IMR-90 (cell line): ENCODE measurements at regions not wholly inside any gene's neighbourhood (a gene's known extent, or its start where the extent isn't known, plus 50 kb on each side); places are given as distances from the start of the nearest gene placed in this dataset.

Experiments used
- ATAC-seq: fragments of 200-7000 bp; cut with Tn5 transposase; 2 replicates; pipeline ENCODE4 v1.9.1; 2020; ENCODE audit warnings: low read depth, mild to moderate bottlenecking, moderate library complexity
- BruUV-seq: library from RNA; stranded (reverse); fragments of 400-500 nt; replicated peaks from 2 replicates; lab custom pipeline; 2021; lab: Mats Ljungman, UMichigan
- CTCF ChIA-PET: fragments of 300-600 bp; formaldehyde crosslinking; extraction: SDS; loops from one replicate; lab custom pipeline; 2021; ENCODE audit warnings: antibody characterized with exemption; lab: Yijun Ruan, JAX
- POLR2A ChIA-PET: fragments of 300-600 bp; sonication (Branson Sonifier 250); formaldehyde crosslinking; loops from one replicate; lab custom pipeline; 2022; ENCODE audit warnings: antibody characterized with exemption; ENCODE audit not compliant: unreplicated experiment; lab: Charles Lee
- DNase-seq: peaks from one replicate; pipeline ENCODE4 v3.0.0; 2013
- H2AFZ ChIP-seq: replicated peaks from 2 replicates; pipeline ENCODE3; 2013; ENCODE audit warnings: low read length, mild to moderate bottlenecking; ENCODE audit not compliant: poor library complexity
- H2AK5ac ChIP-seq: 2 replicates; pipeline ENCODE4 v1.6.1; 2013; ENCODE audit warnings: low read depth, low read length, inconsistent platforms
- H2AK9ac ChIP-seq: replicated peaks from 2 replicates; pipeline ENCODE3; 2013; ENCODE audit warnings: mild to moderate bottlenecking, low read depth, low read length, moderate library complexity; ENCODE audit not compliant: poor library complexity
- H2BK120ac ChIP-seq: 2 replicates; pipeline ENCODE4 v1.6.1; 2013; ENCODE audit warnings: low read depth, low read length, inconsistent platforms
- H2BK15ac ChIP-seq: 3 replicates; pipeline ENCODE4 v1.6.1; 2013; ENCODE audit warnings: low read depth, low read length, inconsistent platforms
- H2BK20ac ChIP-seq: 2 replicates; pipeline ENCODE4 v1.6.1; 2013; ENCODE audit warnings: low read depth, mild to moderate bottlenecking, inconsistent platforms, low read length, moderate library complexity
- H2BK5ac ChIP-seq: 2 replicates; pipeline ENCODE4 v1.6.1; 2013; ENCODE audit warnings: mild to moderate bottlenecking, low read depth, low read length, inconsistent platforms; ENCODE audit not compliant: poor library complexity, severe bottlenecking
- H3K14ac ChIP-seq: replicated peaks from 2 replicates; pipeline ENCODE4 v1.6.1; 2013; ENCODE audit warnings: low read depth, low read length, inconsistent platforms
- H3K18ac ChIP-seq: 2 replicates; pipeline ENCODE4 v1.6.1; 2013; ENCODE audit warnings: low read depth, low read length, control low read depth
- H3K23ac ChIP-seq: 2 replicates; pipeline ENCODE4 v1.6.1; 2013; ENCODE audit warnings: low read depth, low read length, inconsistent platforms
- H3K27ac ChIP-seq: 2 replicates; pipeline ENCODE4 v1.5.1; 2013; ENCODE audit warnings: mild to moderate bottlenecking, control low read depth, low read length; ENCODE audit not compliant: insufficient read depth
- H3K27me3 ChIP-seq: 2 replicates; pipeline ENCODE4 v1.6.1; 2013; ENCODE audit warnings: low read length; ENCODE audit not compliant: control insufficient read depth, insufficient read depth
- H3K36me3 ChIP-seq: 2 replicates; pipeline ENCODE4 v1.6.1; 2013; ENCODE audit warnings: low read length, mixed read lengths; ENCODE audit not compliant: control insufficient read depth, insufficient read depth
- H3K4ac ChIP-seq: 2 replicates; pipeline ENCODE4 v1.6.1; 2013; ENCODE audit warnings: low read depth, low read length, inconsistent platforms
- H3K4me1 ChIP-seq: 2 replicates; pipeline ENCODE4 v1.6.1; 2013; ENCODE audit warnings: low read length, mixed read lengths; ENCODE audit not compliant: control insufficient read depth, insufficient read depth
- H3K4me2 ChIP-seq: 2 replicates; pipeline ENCODE4 v1.6.1; 2013; ENCODE audit warnings: low read depth, mild to moderate bottlenecking, control low read depth, low read length, moderate library complexity
- H3K4me3 ChIP-seq: 2 replicates; pipeline ENCODE4 v1.5.1; 2013; ENCODE audit warnings: low read depth, mild to moderate bottlenecking, control low read depth, low read length, moderate library complexity; ENCODE audit not compliant: insufficient read depth
- H3K56ac ChIP-seq: 2 replicates; pipeline ENCODE4 v1.6.1; 2013; ENCODE audit warnings: low read length, inconsistent platforms; ENCODE audit not compliant: insufficient read depth; ENCODE audit errors: extremely low read depth
- H3K79me1 ChIP-seq, 2 experiments: 2 replicates each; pipeline ENCODE4 v1.6.1; 2013; ENCODE audit warnings: low read length in 2 of 2, inconsistent platforms in 1 of 2, low read depth in 1 of 2
- H3K9ac ChIP-seq: 2 replicates; pipeline ENCODE4 v1.6.1; 2013; ENCODE audit warnings: low read depth, low read length, control low read depth
- H3K9me1 ChIP-seq: 2 replicates; pipeline ENCODE4 v1.6.1; 2013; ENCODE audit warnings: low read length, inconsistent platforms; ENCODE audit not compliant: insufficient read depth
- H3K9me3 ChIP-seq: 2 replicates; pipeline ENCODE4 v1.6.1; 2013; ENCODE audit warnings: low read length; ENCODE audit not compliant: control insufficient read depth, insufficient read depth
- H4K20me1 ChIP-seq: 2 replicates; pipeline ENCODE4 v1.6.1; 2013; ENCODE audit warnings: low read length, inconsistent platforms; ENCODE audit not compliant: insufficient read depth
- H4K5ac ChIP-seq: 2 replicates; pipeline ENCODE4 v1.6.1; 2013; ENCODE audit warnings: mild to moderate bottlenecking, low read depth, low read length, control low read depth
- H4K8ac ChIP-seq, 2 experiments: 2 replicates each; pipeline ENCODE4 v1.6.1; 2013; ENCODE audit warnings: low read depth in 2 of 2, low read length in 2 of 2, control low read depth in 1 of 2, inconsistent platforms in 1 of 2
- H4K91ac ChIP-seq: 2 replicates; pipeline ENCODE4 v1.6.1; 2013; ENCODE audit warnings: low read depth, low read length, inconsistent platforms; ENCODE audit not compliant: insufficient read depth
- CEBPB ChIP-seq: IDR thresholded peaks from 2 replicates; pipeline ENCODE4 v1.6.1; 2012; ENCODE audit warnings: low read depth, low read length, improper control_type of control experiment
- MXI1 ChIP-seq: IDR thresholded peaks from 2 replicates; pipeline ENCODE4 v1.6.1; 2012; ENCODE audit warnings: low read depth, mild to moderate bottlenecking, low read length, moderate library complexity, borderline replicate concordance
- RAD21 ChIP-seq: IDR thresholded peaks from 2 replicates; pipeline ENCODE4 v1.6.1; 2012; ENCODE audit warnings: low read length, improper control_type of control experiment
- RCOR1 ChIP-seq: IDR thresholded peaks from 2 replicates; pipeline ENCODE4 v1.6.1; 2012; ENCODE audit warnings: mild to moderate bottlenecking, low read length, improper control_type of control experiment; ENCODE audit not compliant: insufficient replicate concordance
- WGBS, 2 experiments: methylation state at CpG; one replicate each; pipeline versions ENCODE4 v1.1.5 to v1.1.7; 2013; ENCODE audit warnings: missing lambda C conversion rate in 2 of 2; ENCODE audit not compliant: insufficient read length in 1 of 2; ENCODE audit errors: extremely low coverage in 2 of 2; 5-methylcytosine and 5-hydroxymethylcytosine counted together
- dilution Hi-C: fragments of 300-500 bp; cut with HindIII; formaldehyde crosslinking; loops from one replicate; pipeline ENCODE4 v1.14.3; 2018; ENCODE audit warnings: low sequenced_read_pairs; ENCODE audit not compliant: unreplicated experiment
- in situ Hi-C: fragments of 300-500 bp; cut with MboI; formaldehyde crosslinking; loops from 3 replicates; pipeline ENCODE4 v1.14.3; 2019; ENCODE audit warnings: low sequenced_read_pairs, inconsistent platforms, mixed read lengths
- intact Hi-C: fragments of 100-400 bp; cut with micrococcal nuclease; formaldehyde crosslinking; loops from 2 replicates; pipeline ENCODE4 v1.10.0; 2022
- TF ChIP-seq, protein P1 (sequence below): fragments of 150-350 bp; IDR thresholded peaks from 2 replicates; pipeline ENCODE4 v1.6.1; 2016; ENCODE audit warnings: low read depth, mild to moderate bottlenecking, low read length, moderate library complexity, borderline replicate concordance
- TF ChIP-seq, protein P2 (sequence below): fragments of 150-350 bp; IDR thresholded peaks from 2 replicates; pipeline ENCODE4 v1.6.1; 2017; ENCODE audit warnings: mild to moderate bottlenecking, antibody characterized with exemption, low read length, low read depth

- no peak overlapping the region for H3K9ac ChIP-seq
- no peaks in the 10 kb centered on the region for H3K9me1 ChIP-seq
- no peak overlapping the region for H2BK120ac ChIP-seq
- no peak overlapping the region for H4K5ac ChIP-seq
- H2AK9ac ChIP-seq: no peak overlapping the region
- H3K27ac ChIP-seq: no peak overlapping the region
- H3K4me1 ChIP-seq: no peaks in the 10 kb centered on the region
- 20% methylated on average over 1 of the region's 12 CpGs; no CpG with 5 or more reads in 1 of the 2 experiments for WGBS, 2 experiments
- H3K36me3 ChIP-seq: no peaks in the 10 kb centered on the region
- in situ Hi-C loops: no loop called here
- 0 out of 2 replicates have a peak, but pooled peaks cover 2% of the 10 kb centered on the region for H3K9me3 ChIP-seq
- POLR2A ChIA-PET: no interaction called here
- H2AK5ac ChIP-seq: no peak overlapping the region
- no peaks in the 10 kb centered on the region for H3K27me3 ChIP-seq
- ATAC-seq (no peak), DNase-seq (no peak)
- TF ChIP-seq RAD21 (no peak), CEBPB (no peak), MXI1 (no peak), RCOR1 (no peak)
- TF ChIP-seq, protein P1, sequence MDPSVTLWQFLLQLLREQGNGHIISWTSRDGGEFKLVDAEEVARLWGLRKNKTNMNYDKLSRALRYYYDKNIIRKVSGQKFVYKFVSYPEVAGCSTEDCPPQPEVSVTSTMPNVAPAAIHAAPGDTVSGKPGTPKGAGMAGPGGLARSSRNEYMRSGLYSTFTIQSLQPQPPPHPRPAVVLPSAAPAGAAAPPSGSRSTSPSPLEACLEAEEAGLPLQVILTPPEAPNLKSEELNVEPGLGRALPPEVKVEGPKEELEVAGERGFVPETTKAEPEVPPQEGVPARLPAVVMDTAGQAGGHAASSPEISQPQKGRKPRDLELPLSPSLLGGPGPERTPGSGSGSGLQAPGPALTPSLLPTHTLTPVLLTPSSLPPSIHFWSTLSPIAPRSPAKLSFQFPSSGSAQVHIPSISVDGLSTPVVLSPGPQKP: no peak
- TF ChIP-seq, protein P2, sequence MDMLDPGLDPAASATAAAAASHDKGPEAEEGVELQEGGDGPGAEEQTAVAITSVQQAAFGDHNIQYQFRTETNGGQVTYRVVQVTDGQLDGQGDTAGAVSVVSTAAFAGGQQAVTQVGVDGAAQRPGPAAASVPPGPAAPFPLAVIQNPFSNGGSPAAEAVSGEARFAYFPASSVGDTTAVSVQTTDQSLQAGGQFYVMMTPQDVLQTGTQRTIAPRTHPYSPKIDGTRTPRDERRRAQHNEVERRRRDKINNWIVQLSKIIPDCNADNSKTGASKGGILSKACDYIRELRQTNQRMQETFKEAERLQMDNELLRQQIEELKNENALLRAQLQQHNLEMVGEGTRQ: no peak
- no TSS peak for BruUV-seq
- H3K4me2 ChIP-seq: no peak overlapping the region
- no peak overlapping the region for H2BK20ac ChIP-seq
- H4K20me1 ChIP-seq: no peaks in the 10 kb centered on the region
- no peak overlapping the region for H3K4ac ChIP-seq
- no peak overlapping the region for H3K14ac ChIP-seq
- CTCF ChIA-PET: no interaction called here
- no peaks in the 10 kb centered on the region for H3K79me1 ChIP-seq
- H3K23ac ChIP-seq: no peak overlapping the region
- no peak overlapping the region for H3K18ac ChIP-seq
- no peak overlapping the region for H4K8ac ChIP-seq
- H2BK15ac ChIP-seq: no peak overlapping the region
- no peak overlapping the region for H2AFZ ChIP-seq
- no peak overlapping the region for H4K91ac ChIP-seq
- intact Hi-C loops: no loop called here
- dilution Hi-C loops: no loop called here
- no peak overlapping the region for H3K4me3 ChIP-seq
- H3K56ac ChIP-seq: no peak overlapping the region
- H2BK5ac ChIP-seq: no peak overlapping the region
These were observed 336.7 kb downstream of the DHX35 start for GRCh38 chr20:39298571-39299506.
